ENCODE measurements at regions not wholly inside any gene's neighbourhood (a gene's known extent, or its start where the extent isn't known, plus 50 kb on each side); places are given as distances from the start of the nearest gene placed in this dataset.

DNA sequence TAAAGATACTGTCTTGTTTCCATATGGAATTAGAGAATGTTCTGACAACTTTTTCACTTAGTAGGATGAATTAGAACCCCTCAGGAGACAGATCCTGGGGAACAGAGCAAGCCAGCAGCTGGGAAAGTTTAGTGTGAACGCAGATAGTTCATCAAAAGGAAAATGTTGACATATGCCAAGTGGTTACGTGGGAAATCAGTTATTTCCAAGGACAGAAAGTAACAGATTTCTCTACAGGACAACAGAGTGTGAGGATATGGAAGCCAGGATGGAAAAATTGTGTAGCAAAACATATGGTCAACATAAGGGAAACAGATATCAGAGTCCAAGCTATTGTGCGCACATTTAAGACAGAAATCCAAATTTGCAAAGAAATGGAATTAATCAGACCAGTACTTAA is 419.5 kb downstream of the LRRIQ3 start:
- POLR2A ChIA-PET, result no interaction called here
- no peaks in the 10 kb centered on the region for H3K36me3 Mint-ChIP-seq
- no peaks in the 10 kb centered on the region for H3K27me3 Mint-ChIP-seq
- H3K9me3 Mint-ChIP-seq, result no peaks in the 10 kb centered on the region
- no peak for DNase-seq
- no peaks in the 10 kb centered on the region for H3K4me1 Mint-ChIP-seq
- no peak overlapping the region for H3K4me3 Mint-ChIP-seq
- no peak for ATAC-seq (ENCODE audit: low read depth)
- no peak overlapping the region for H3K27ac Mint-ChIP-seq

DNA sequence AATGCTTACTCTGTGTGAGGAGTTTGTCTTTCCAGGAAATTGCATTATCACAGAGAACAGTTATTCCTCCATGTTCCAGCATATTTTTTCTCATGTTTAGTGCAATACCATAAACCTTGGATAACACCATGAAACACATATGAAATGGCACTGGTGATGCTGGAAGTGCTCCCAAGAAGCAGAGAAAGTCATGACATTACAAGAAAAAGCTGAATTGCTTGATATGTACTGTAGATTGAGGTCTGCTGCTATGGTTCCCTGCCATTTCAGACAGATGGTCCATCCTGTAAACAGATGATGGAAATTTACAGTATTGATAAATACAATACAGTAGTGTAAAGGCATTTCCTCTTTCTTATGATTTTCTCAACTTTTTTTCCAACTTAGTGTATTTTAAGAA is 422.1 kb downstream of the LRRIQ3 start:
- ATAC-seq (ENCODE audit: low read depth) (no peak), DNase-seq (no peak)
- POLR2A ChIA-PET, result no interaction called here
- Mint-ChIP-seq H3K4me1 (no peaks in the 10 kb centered on the region), H3K9me3 (no peaks in the 10 kb centered on the region), H3K4me3 (no peak overlapping the region), H3K27ac (no peak overlapping the region), H3K36me3 (no peaks in the 10 kb centered on the region), H3K27me3 (no peaks in the 10 kb centered on the region)

DNA sequence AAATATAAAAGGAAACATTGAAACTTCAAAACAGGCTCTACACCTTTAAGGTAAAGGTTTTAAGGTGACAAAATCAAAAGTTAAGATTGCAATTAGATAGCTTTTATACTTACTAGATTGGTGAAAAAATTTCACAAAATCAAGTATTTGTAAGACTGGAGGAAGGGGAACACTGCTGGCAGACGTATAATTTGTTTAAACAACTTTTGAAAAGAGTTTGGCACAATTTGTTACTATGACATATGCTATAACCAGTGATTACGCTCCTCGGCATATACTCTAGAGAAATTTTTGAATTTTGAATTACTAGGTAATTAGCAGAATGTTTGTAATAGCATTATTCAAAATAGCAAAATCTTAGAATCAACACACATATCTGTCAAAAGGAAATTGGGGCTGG is 425.0 kb downstream of the LRRIQ3 start:
- H3K27me3 Mint-ChIP-seq, result no peaks in the 10 kb centered on the region
- H3K36me3 Mint-ChIP-seq, result no peaks in the 10 kb centered on the region
- no peaks in the 10 kb centered on the region for H3K4me1 Mint-ChIP-seq
- no peak for DNase-seq
- POLR2A ChIA-PET, result no interaction called here
- H3K4me3 Mint-ChIP-seq, result no peak overlapping the region
- H3K9me3 Mint-ChIP-seq, result no peaks in the 10 kb centered on the region
- ATAC-seq (ENCODE audit: low read depth), result no peak
- no peak overlapping the region for H3K27ac Mint-ChIP-seq

DNA sequence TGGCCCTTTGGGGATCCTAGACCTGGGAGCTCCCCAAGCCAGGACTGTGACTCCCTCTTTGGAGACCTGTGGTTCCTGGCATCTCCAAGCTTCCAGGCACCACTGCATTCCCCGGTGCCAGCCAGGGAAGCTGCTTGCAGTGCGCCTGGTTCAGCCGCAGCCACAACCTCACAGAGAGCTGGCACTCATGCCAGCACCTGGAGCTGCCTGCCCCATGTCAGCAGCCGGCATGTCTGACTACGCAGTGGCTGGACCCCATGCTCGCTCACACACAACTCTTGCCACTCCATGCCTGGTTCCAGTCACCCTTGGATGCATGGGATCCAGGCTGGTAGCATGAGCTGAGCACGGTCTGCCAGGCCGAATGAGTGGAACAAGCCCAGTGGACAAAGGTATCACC is 426.6 kb downstream of the LRRIQ3 start:
- no peaks in the 10 kb centered on the region for H3K9me3 Mint-ChIP-seq
- no peaks in the 10 kb centered on the region for H3K36me3 Mint-ChIP-seq
- DNase-seq (no peak), ATAC-seq (ENCODE audit: low read depth) (no peak)
- H3K27ac Mint-ChIP-seq, result no peak overlapping the region
- H3K4me3 Mint-ChIP-seq, result no peak overlapping the region
- H3K4me1 Mint-ChIP-seq, result no peaks in the 10 kb centered on the region
- POLR2A ChIA-PET, result no interaction called here
- no peaks in the 10 kb centered on the region for H3K27me3 Mint-ChIP-seq

DNA sequence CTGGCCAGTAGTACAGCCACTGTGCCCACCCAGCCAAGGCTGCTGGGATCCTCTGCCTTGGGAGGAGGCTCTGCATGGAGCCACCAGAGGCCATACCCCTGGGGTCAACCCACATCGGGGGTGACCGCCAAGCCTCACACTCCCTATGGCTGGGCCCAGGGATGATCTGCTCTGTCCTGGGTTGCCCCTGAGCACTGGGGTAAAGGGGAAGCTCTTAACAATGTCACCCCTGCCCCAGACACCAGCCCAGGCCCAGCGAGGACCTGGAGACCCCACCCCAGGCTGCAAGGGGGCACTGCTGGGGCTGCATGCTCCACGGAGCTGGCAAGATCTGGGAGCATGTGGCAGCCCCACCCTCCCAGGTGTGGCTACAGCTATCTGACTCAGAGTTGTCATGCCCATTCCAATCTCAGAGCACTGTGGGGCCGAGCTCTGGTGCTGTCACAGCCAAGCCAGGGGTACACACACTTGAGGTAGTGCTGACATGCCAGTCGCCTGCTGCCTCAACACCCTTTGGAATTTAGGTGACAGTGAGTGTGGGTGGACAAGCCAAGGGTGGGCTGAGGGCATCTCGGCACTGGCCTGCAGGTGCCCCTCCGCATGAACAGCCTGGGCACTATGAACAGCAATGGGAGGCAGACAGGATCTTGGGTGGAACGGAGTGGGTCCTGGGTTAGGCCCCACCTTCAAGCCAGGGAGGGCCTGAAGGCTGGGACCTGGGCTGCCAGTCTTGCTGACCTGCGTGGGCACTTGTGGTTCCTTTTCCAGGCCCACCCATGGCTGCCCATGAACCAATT is 427.7 kb downstream of the LRRIQ3 start:
- Mint-ChIP-seq H3K27ac (no peak overlapping the region), H3K4me3 (no peak overlapping the region), H3K4me1 (no peaks in the 10 kb centered on the region), H3K27me3 (no peaks in the 10 kb centered on the region), H3K9me3 (no peaks in the 10 kb centered on the region), H3K36me3 (no peaks in the 10 kb centered on the region)
- POLR2A ChIA-PET, result no interaction called here
- ATAC-seq (ENCODE audit: low read depth) (no peak), DNase-seq (no peak)

DNA sequence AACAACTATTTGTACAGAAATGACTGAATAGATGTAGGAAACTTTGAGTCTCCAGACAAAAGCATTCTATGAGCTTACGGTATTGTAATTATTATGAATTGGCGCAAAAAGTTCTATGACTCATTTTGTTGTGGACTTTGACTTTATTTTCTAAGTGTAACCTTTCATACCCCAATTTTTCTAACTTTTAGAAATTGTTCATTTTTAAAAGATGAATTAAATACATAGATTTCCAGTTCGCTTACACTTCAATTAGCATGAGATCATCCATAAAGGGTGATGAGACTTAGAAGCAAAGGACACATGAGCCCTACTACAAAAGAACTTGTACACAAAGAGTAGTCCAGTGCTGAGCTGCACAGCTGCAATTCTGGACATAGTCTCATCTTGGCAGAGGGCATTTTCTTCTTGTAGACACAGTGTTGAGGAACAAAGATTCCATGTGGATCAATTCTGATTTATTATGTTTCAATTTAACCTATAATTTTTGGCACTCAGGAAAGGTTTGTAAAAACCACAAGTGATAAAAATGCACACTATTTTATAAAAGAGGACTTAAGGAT is 431.1 kb downstream of the LRRIQ3 start:
- Mint-ChIP-seq H3K9me3 (no peaks in the 10 kb centered on the region), H3K27ac (no peak overlapping the region), H3K27me3 (no peaks in the 10 kb centered on the region), H3K4me3 (no peak overlapping the region), H3K36me3 (no peaks in the 10 kb centered on the region), H3K4me1 (no peaks in the 10 kb centered on the region)
- no peak for ATAC-seq (ENCODE audit: low read depth)
- no peak for DNase-seq
- POLR2A ChIA-PET, result no interaction called here

DNA sequence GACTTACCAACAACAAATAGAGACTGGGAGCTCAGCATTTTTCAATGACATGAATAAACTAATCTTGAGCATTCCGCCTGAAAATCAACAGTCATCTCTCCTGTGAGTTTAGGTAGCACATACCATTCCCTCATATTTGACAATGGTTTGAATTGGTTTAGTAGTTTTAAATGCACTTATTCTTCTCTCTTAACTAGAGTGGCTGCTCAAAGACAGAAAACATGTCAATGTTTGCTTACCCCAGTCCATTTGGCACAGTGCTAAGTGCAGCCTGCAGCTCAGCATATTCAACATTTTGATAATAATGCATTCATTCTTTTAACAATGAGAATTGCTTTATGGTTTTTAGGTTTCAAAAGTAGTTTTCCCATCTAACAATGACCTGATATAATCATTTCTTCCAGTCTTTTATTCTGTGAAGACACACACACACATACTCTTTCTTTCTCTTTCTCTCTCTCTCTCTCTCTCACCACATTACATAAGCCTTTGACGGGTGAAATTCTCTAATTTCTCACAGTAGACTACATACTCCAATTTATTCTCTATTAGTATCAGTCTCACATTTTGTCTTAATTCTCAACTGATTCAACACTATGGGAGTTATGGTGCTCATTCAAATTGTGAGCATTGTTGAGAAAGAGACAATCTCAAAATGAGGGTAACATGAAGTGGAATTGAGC is 432.3 kb downstream of the LRRIQ3 start:
- POLR2A ChIA-PET, result no interaction called here

DNA sequence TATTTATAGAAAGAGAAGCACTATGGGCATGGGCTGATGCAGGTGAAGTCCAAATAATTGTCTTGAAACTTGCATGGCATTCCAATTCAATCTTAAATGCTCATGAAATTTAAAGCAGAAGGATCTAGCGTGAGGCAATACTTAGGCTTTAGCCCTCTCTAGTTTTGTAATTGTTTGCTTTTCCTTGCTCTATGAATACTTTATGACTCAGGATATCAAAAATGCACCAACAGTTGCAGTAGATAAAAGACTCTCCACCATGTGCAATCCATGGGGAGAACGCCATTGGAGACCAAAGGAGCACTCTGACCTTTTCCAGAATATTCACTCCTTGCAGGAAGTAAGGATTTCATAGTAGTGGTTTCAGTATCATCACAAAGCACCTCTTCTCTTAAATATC is 436.4 kb downstream of the LRRIQ3 start:
- H3K27ac Mint-ChIP-seq, result no peak overlapping the region
- POLR2A ChIA-PET, result no interaction called here
- DNase-seq (no peak), ATAC-seq (ENCODE audit: low read depth) (no peak)
- no peak overlapping the region for H3K4me3 Mint-ChIP-seq
- no peaks in the 10 kb centered on the region for H3K27me3 Mint-ChIP-seq
- no peaks in the 10 kb centered on the region for H3K36me3 Mint-ChIP-seq
- H3K4me1 Mint-ChIP-seq, result no peaks in the 10 kb centered on the region
- no peaks in the 10 kb centered on the region for H3K9me3 Mint-ChIP-seq

More for the DNA sequence above, 432.3 kb downstream of the LRRIQ3 start:
- no peaks in the 10 kb centered on the region for H3K36me3 Mint-ChIP-seq
- no peak overlapping the region for H3K27ac Mint-ChIP-seq
- no peaks in the 10 kb centered on the region for H3K4me1 Mint-ChIP-seq
- DNase-seq (no peak), ATAC-seq (ENCODE audit: low read depth) (no peak)
- no peak overlapping the region for H3K4me3 Mint-ChIP-seq
- H3K27me3 Mint-ChIP-seq, result no peaks in the 10 kb centered on the region
- H3K9me3 Mint-ChIP-seq, result no peaks in the 10 kb centered on the region

DNA sequence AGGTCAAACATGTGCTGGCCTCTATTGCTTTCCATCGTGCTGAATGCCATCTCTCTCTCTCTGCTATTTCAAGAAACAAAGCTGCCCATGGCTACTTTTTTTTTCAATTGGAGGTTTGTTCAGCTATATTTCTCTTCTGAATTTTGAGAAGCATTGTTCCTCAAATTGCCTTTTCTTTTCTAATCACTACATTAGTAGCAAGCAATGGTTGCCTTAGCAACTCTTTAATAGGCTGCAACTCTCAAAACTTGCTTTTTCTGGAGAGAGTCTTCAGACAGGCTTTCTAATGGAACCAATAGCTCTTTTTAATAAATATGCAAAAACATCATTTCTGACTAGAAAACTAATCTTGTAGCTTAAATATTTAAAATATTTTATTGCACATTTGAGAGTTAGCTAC is 439.0 kb downstream of the LRRIQ3 start:
- Mint-ChIP-seq H3K36me3 (no peaks in the 10 kb centered on the region), H3K27ac (no peak overlapping the region), H3K4me1 (no peaks in the 10 kb centered on the region), H3K9me3 (no peaks in the 10 kb centered on the region), H3K27me3 (no peaks in the 10 kb centered on the region), H3K4me3 (no peak overlapping the region)
- ATAC-seq (ENCODE audit: low read depth), result no peak
- no peak for DNase-seq
- POLR2A ChIA-PET, result no interaction called here

DNA sequence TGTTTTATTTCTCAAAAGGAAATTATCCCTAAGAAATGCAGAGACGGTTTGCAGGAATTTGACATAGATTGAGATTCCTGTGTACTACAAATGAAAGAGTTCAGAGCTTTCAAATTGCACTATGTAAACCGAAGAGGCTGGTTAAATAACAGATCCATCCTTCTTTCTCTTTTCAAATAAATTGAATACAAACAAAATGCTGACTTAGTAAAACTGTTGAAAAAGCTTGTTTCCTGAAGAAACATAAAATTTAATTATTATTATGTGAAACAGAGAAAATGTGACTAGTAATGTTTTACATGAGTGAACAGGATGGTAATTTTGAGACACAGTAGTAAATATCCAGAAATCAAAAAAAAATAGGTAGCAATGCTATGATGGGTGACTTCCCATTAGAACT is 441.2 kb downstream of the LRRIQ3 start:
- no peaks in the 10 kb centered on the region for H3K4me1 Mint-ChIP-seq
- POLR2A ChIA-PET, result no interaction called here
- no peak overlapping the region for H3K27ac Mint-ChIP-seq
- no peaks in the 10 kb centered on the region for H3K9me3 Mint-ChIP-seq
- no peak overlapping the region for H3K4me3 Mint-ChIP-seq
- H3K27me3 Mint-ChIP-seq, result no peaks in the 10 kb centered on the region
- ATAC-seq (ENCODE audit: low read depth), result no peak
- no peaks in the 10 kb centered on the region for H3K36me3 Mint-ChIP-seq
- no peak for DNase-seq

DNA sequence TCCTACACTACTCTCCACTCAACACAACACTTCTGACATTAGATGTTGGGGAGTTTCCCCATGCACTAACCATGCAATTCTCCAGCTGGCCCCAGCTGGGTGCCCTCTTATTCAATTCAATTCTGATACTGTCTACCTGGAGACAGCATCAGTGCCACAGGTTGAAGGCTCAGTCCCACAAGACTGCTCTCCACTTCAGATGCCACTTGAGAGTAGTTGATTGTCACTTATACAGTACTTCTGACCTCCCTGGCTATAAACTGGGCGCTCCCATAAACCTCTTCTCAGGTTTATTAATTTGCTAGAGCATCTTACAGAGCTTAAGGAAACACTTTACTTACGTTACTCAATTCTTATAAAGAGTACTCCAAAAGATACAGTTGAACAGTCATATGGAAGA is 442.3 kb downstream of the LRRIQ3 start:
- POLR2A ChIA-PET, result no interaction called here
- ATAC-seq (ENCODE audit: low read depth) (no peak), DNase-seq (no peak)
- Mint-ChIP-seq H3K36me3 (no peaks in the 10 kb centered on the region), H3K4me1 (no peaks in the 10 kb centered on the region), H3K9me3 (no peaks in the 10 kb centered on the region), H3K4me3 (no peak overlapping the region), H3K27me3 (no peaks in the 10 kb centered on the region), H3K27ac (no peak overlapping the region)

DNA sequence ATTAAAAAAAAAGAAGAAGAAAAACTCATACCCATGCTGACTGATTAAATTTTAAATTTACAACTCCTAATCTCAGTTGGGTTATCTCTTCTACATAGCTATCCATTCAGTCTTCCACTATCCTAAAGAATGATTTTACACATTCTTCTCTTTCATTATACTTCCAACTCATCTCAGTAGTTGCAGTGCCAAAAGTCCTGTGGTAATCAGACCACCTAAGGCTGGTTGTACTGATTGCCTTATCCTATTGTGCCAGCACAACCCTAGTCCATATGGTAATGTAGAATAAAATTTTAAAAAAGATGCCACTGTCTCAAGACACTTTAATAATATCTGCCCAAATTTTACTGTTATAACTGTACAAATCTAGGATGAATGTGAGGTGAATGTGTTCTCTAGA is 448.0 kb downstream of the LRRIQ3 start:
- DNase-seq (no peak), ATAC-seq (ENCODE audit: low read depth) (no peak)
- Mint-ChIP-seq H3K9me3 (peaks cover 3% of the 10 kb centered on the region), H3K4me3 (no peak overlapping the region), H3K4me1 (no peaks in the 10 kb centered on the region), H3K27ac (no peak overlapping the region), H3K36me3 (no peaks in the 10 kb centered on the region), H3K27me3 (no peaks in the 10 kb centered on the region)
- POLR2A ChIA-PET, result no interaction called here

DNA sequence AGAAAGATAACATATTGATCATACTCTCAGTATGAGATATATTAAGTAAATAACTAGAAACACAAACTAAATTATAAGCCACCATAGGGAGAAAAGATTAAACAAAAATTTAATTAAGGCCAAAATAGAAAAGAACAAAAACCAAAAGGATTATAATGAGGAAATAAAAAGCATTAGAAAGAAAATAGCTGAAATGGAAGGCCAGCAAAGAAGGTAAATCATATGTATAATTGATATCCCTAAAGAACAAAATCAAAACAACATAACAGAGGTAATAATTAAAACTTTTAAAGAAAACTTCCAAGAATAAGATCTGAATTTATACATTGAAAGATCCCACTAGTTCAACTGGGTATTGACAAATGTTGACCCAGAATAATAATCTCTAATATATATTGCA is 453.0 kb downstream of the LRRIQ3 start:
- no peak overlapping the region for H3K4me3 Mint-ChIP-seq
- H3K36me3 Mint-ChIP-seq, result no peaks in the 10 kb centered on the region
- H3K27ac Mint-ChIP-seq, result no peak overlapping the region
- no peak for DNase-seq
- H3K27me3 Mint-ChIP-seq, result no peaks in the 10 kb centered on the region
- H3K9me3 Mint-ChIP-seq, result peaks cover 1% of the 10 kb centered on the region
- no peak for ATAC-seq (ENCODE audit: low read depth)
- H3K4me1 Mint-ChIP-seq, result no peaks in the 10 kb centered on the region
- POLR2A ChIA-PET, result no interaction called here

DNA sequence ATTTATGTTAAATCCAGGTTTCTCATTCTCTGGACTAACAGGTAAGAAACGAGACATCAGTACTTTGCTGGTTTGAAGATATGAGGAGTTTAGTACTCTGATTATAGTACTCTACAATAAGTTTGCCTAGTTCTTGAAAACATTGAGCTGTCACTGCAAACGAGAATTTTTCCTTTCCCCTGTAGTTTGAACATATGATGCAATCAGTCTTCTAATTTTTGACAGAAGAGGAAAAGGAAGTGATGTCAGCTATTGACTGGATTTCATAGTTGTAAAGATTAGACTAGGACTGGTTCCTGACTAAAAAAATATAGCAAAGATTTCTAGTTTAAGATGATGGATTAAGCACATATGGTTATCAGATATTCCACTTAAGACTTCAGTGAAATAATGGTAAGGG is 461.9 kb downstream of the LRRIQ3 start:
- POLR2A ChIA-PET, result no interaction called here
- H3K4me3 Mint-ChIP-seq, result no peak overlapping the region
- H3K36me3 Mint-ChIP-seq, result no peaks in the 10 kb centered on the region
- no peak for ATAC-seq (ENCODE audit: low read depth)
- H3K27me3 Mint-ChIP-seq, result no peaks in the 10 kb centered on the region
- no peaks in the 10 kb centered on the region for H3K4me1 Mint-ChIP-seq
- H3K9me3 Mint-ChIP-seq, result peaks cover 2% of the 10 kb centered on the region
- no peak for DNase-seq
- no peak overlapping the region for H3K27ac Mint-ChIP-seq

All from activated naive CD8-positive, alpha-beta T cell treated with anti-CD3 and anti-CD28 coated beads, Interleukin-2, amount 10 ng/mL, durations not matched to agents 7 days and 5 days (primary cell).